ENCODE measurements at regions not wholly inside any gene's neighbourhood (a gene's known extent, or its start where the extent isn't known, plus 50 kb on each side); places are given as distances from the start of the nearest gene placed in this dataset.

- H3K27ac ChIP-seq, result no peak overlapping the region
- peaks cover 0 to 11% (median 1%) of the 10 kb centered on the region in 4 donors for H3K4me1 ChIP-seq
- H3K9me3 ChIP-seq, result no peaks in the 10 kb centered on the region
- no peak for TF ChIP-seq CTCF (IDR thresholded peaks at IDR 0.05)
- H3K36me3 ChIP-seq, result no peaks in the 10 kb centered on the region
- H3K4me3 ChIP-seq, result no peak overlapping the region
- DNase-seq, result no peak
- intact Hi-C loops (cut with DNase I; ENCODE audit: low total_unique reads), result no loop called here
- no peaks in the 10 kb centered on the region for H3K27me3 ChIP-seq
Measured at GRCh38 chr5:56471707-56472106, 238.6 kb upstream of the ANKRD55 start.

GRCh38 chr5:56470007-56470406 is 236.9 kb upstream of the ANKRD55 start:
- Histone ChIP-seq H3K27me3 (no peaks in the 10 kb centered on the region), H3K36me3 (no peaks in the 10 kb centered on the region), H3K27ac (no peak overlapping the region), H3K9me3 (no peaks in the 10 kb centered on the region), H3K4me1 (no peaks in the 10 kb centered on the region), H3K4me3 (no peak overlapping the region)
- no peak for DNase-seq
- TF ChIP-seq CTCF (IDR thresholded peaks at IDR 0.05), result no peak
- intact Hi-C loops (cut with DNase I; ENCODE audit: low total_unique reads), result no loop called here

- intact Hi-C loops (cut with DNase I; ENCODE audit: low total_unique reads), result no loop called here
- Histone ChIP-seq H3K4me3 (no peak overlapping the region), H3K4me1 (no peaks in the 10 kb centered on the region), H3K9me3 (no peaks in the 10 kb centered on the region), H3K36me3 (no peaks in the 10 kb centered on the region), H3K27me3 (no peaks in the 10 kb centered on the region), H3K27ac (no peak overlapping the region)
- no peak for TF ChIP-seq CTCF (IDR thresholded peaks at IDR 0.05)
- no peak for DNase-seq
Measured at GRCh38 chr5:56468277-56468676, 235.1 kb upstream of the ANKRD55 start.

GRCh38 chr5:56467176-56467717 is 234.1 kb upstream of the ANKRD55 start:
- Histone ChIP-seq H3K27ac (no peak overlapping the region), H3K9me3 (no peaks in the 10 kb centered on the region), H3K4me3 (no peak overlapping the region), H3K4me1 (no peaks in the 10 kb centered on the region), H3K36me3 (no peaks in the 10 kb centered on the region), H3K27me3 (no peaks in the 10 kb centered on the region)
- no peak for DNase-seq
- intact Hi-C loops (cut with DNase I; ENCODE audit: low total_unique reads), result no loop called here
- TF ChIP-seq CTCF (IDR thresholded peaks at IDR 0.05), result no peak

GRCh38 chr5:56466136-56466816 is 233.1 kb upstream of the ANKRD55 start:
- no peaks in the 10 kb centered on the region for H3K36me3 ChIP-seq
- no peak for DNase-seq
- no peaks in the 10 kb centered on the region for H3K9me3 ChIP-seq
- H3K27ac ChIP-seq, result no peak overlapping the region
- no peak for TF ChIP-seq CTCF (IDR thresholded peaks at IDR 0.05)
- H3K4me1 ChIP-seq, result peaks cover 0 to under 1% (median 0%) of the 10 kb centered on the region in 4 donors
- H3K27me3 ChIP-seq, result no peaks in the 10 kb centered on the region
- intact Hi-C loops (cut with DNase I; ENCODE audit: low total_unique reads), result no loop called here
- no peak overlapping the region for H3K4me3 ChIP-seq

Data from tibial artery (tissue), 4 donors.